GM23338 (cell line): ENCODE measurements at regions not wholly inside any gene's neighbourhood (a gene's known extent, or its start where the extent isn't known, plus 50 kb on each side); places are given as distances from the start of the nearest gene placed in this dataset.

Source experiments
- CREB1 ChIP-seq: fragments of 250-450 bp; sonication (Bioruptor Pico); IDR thresholded peaks from 2 replicates; pipeline ENCODE4 v1.5.0; 2020; ENCODE audit warnings: low read depth, mild to moderate bottlenecking, moderate library complexity
- CTCF ChIP-seq, 2 experiments: fragments of 200-600 bp in 1 of 2; sonication (generic) in 1 of 2; conservative IDR thresholded peaks; 2 replicates each; pipeline versions ENCODE4 v1.5.1 to v1.6.1; 2016 to 2017; ENCODE audit warnings: antibody characterized with exemption in 2 of 2, low read depth in 2 of 2, mild to moderate bottlenecking in 2 of 2, moderate library complexity in 1 of 2
- ETS1 ChIP-seq: IDR thresholded peaks from 2 replicates; pipeline ENCODE4 v1.6.1; 2016; ENCODE audit warnings: antibody characterized with exemption
- EZH2 ChIP-seq: fragments of 200-600 bp; sonication (generic); IDR thresholded peaks from one replicate; pipeline ENCODE4 v1.8.0; 2017; ENCODE audit warnings: antibody characterized with exemption, mild to moderate bottlenecking, low read depth; ENCODE audit not compliant: unreplicated experiment
- EZH2phosphoT487 ChIP-seq: fragments of 200-600 bp; sonication (generic); IDR thresholded peaks from one replicate; pipeline ENCODE4 v1.8.1; 2018; ENCODE audit warnings: antibody characterized with exemption; ENCODE audit not compliant: unreplicated experiment
- JUNB ChIP-seq: IDR thresholded peaks from one replicate; pipeline ENCODE4 v1.6.1; 2016; ENCODE audit warnings: antibody characterized with exemption; ENCODE audit not compliant: unreplicated experiment
- NANOG ChIP-seq: IDR thresholded peaks from 2 replicates; pipeline ENCODE4 v1.6.1; 2016; ENCODE audit warnings: antibody characterized with exemption, borderline replicate concordance
- POLR2AphosphoS5 ChIP-seq: IDR thresholded peaks from 2 replicates; pipeline ENCODE4 v1.6.1; 2016; ENCODE audit warnings: antibody characterized with exemption, low read depth
- REST ChIP-seq: IDR thresholded peaks from one replicate; pipeline ENCODE4 v1.6.1; 2018; ENCODE audit warnings: antibody characterized with exemption; ENCODE audit not compliant: unreplicated experiment
- ZNF114 ChIP-seq: fragments of 250-450 bp; sonication (Bioruptor Pico); IDR thresholded peaks from 2 replicates; pipeline ENCODE4 v1.5.0; 2020; ENCODE audit warnings: mild to moderate bottlenecking, moderate library complexity

GRCh38 chr16:77049577-77049976 is 141.4 kb upstream of the MON1B start:
- TF ChIP-seq REST: no peak
- TF ChIP-seq CTCF (conservative IDR thresholded peaks at IDR 0.05; ENCODE audit: low read depth in 2 of 2): no peak
- TF ChIP-seq EZH2phosphoT487: no peak
- no peak for TF ChIP-seq JUNB
- TF ChIP-seq POLR2AphosphoS5: no peak
- TF ChIP-seq EZH2: no peak
- no peak for TF ChIP-seq CREB1
- no peak for TF ChIP-seq ETS1
- no peak for TF ChIP-seq ZNF114 (CRISPR knock-in tag)
- no peak for TF ChIP-seq NANOG
